ENCODE measurements at regions not wholly inside any gene's neighbourhood (a gene's known extent, or its start where the extent isn't known, plus 50 kb on each side); places are given as distances from the start of the nearest gene placed in this dataset.

GRCh38 chr9:81237565-81238231 lies 451.6 kb downstream of the TLE1 start:
- in situ Hi-C loops (cut with MboI; ENCODE audit: low sequenced_read_pairs in 4 of 4) (no loop called here), intact Hi-C loops (cut with DNase I; ENCODE audit: low total_unique reads) (no loop called here)
- no peak for TF ChIP-seq CTCF (IDR thresholded peaks at IDR 0.05 in 4 of 5, conservative IDR thresholded peaks at IDR 0.05 in 1 of 5)
- TF ChIP-seq POLR2A (IDR thresholded peaks at IDR 0.05) = no peak
- H3K27me3 ChIP-seq = no peaks in the 10 kb centered on the region
- no peaks in the 10 kb centered on the region for H3K9me3 ChIP-seq
- no peaks in the 10 kb centered on the region for H3K36me3 ChIP-seq
- no peak overlapping the region for H3K27ac ChIP-seq
- H3K4me1 ChIP-seq = no peaks in the 10 kb centered on the region
- DNase-seq = no peak
- no peak for ATAC-seq
- no peak overlapping the region for H3K4me3 ChIP-seq

GRCh38 chr9:81234924-81235610 lies 454.3 kb downstream of the TLE1 start:
- H3K27ac ChIP-seq = no peak overlapping the region
- intact Hi-C loops (cut with DNase I; ENCODE audit: low total_unique reads) (no loop called here), in situ Hi-C loops (cut with MboI; ENCODE audit: low sequenced_read_pairs in 4 of 4) (no loop called here)
- H3K27me3 ChIP-seq = no peaks in the 10 kb centered on the region
- H3K9me3 ChIP-seq = no peaks in the 10 kb centered on the region
- H3K4me3 ChIP-seq = no peak overlapping the region
- ATAC-seq (no peak), DNase-seq (no peak)
- no peaks in the 10 kb centered on the region for H3K4me1 ChIP-seq
- H3K36me3 ChIP-seq = no peaks in the 10 kb centered on the region
- TF ChIP-seq POLR2A (IDR thresholded peaks at IDR 0.05) = no peak
- TF ChIP-seq CTCF (IDR thresholded peaks at IDR 0.05 in 4 of 5, conservative IDR thresholded peaks at IDR 0.05 in 1 of 5) = no peak

GRCh38 chr9:81231011-81231410 lies 458.3 kb downstream of the TLE1 start:
- in situ Hi-C loops (cut with MboI; ENCODE audit: low sequenced_read_pairs in 4 of 4) (no loop called here), intact Hi-C loops (cut with DNase I; ENCODE audit: low total_unique reads) (no loop called here)
- TF ChIP-seq CTCF (IDR thresholded peaks at IDR 0.05 in 4 of 5, conservative IDR thresholded peaks at IDR 0.05 in 1 of 5) (no peak), POLR2A (IDR thresholded peaks at IDR 0.05) (no peak)
- DNase-seq = no peak
- no peak overlapping the region for H3K4me3 ChIP-seq
- no peak for ATAC-seq
- no peaks in the 10 kb centered on the region for H3K27me3 ChIP-seq
- no peaks in the 10 kb centered on the region for H3K36me3 ChIP-seq
- no peaks in the 10 kb centered on the region for H3K4me1 ChIP-seq
- H3K27ac ChIP-seq = no peak overlapping the region
- H3K9me3 ChIP-seq = no peaks in the 10 kb centered on the region

- H3K9me3 ChIP-seq = no peaks in the 10 kb centered on the region
- H3K27ac ChIP-seq = no peak overlapping the region
- H3K4me1 ChIP-seq = no peaks in the 10 kb centered on the region
- no peaks in the 10 kb centered on the region for H3K36me3 ChIP-seq
- H3K27me3 ChIP-seq = no peaks in the 10 kb centered on the region
- ATAC-seq (no peak), DNase-seq (no peak)
- intact Hi-C loops (cut with DNase I; ENCODE audit: low total_unique reads) = no loop called here
- H3K4me3 ChIP-seq = no peak overlapping the region
- no peak for TF ChIP-seq POLR2A (IDR thresholded peaks at IDR 0.05)
- no peak for TF ChIP-seq CTCF (IDR thresholded peaks at IDR 0.05 in 4 of 5, conservative IDR thresholded peaks at IDR 0.05 in 1 of 5)
- in situ Hi-C loops (cut with MboI; ENCODE audit: low sequenced_read_pairs in 4 of 4) = no loop called here
Observed at GRCh38 chr9:81227507-81228245, 461.7 kb downstream of the TLE1 start.
